ENCODE measurements at regions not wholly inside any gene's neighbourhood (a gene's known extent, or its start where the extent isn't known, plus 50 kb on each side); places are given as distances from the start of the nearest gene placed in this dataset.

- Mint-ChIP-seq H3K4me1 (no peaks in the 10 kb centered on the region), H3K9me3 (ENCODE audit: insufficient read depth) (no peaks in the 10 kb centered on the region), H3K27ac (no peak overlapping the region), H3K27me3 (no peaks in the 10 kb centered on the region), H3K4me3 (no peak overlapping the region)
- no peak overlapping the region for H3K4me2 ChIP-seq (replicated peaks; ENCODE audit: low read depth, low read length, poor library complexity, severe bottlenecking)
- no peak overlapping the region for H3K9ac ChIP-seq (ENCODE audit: low read length)
- H3K36me3 ChIP-seq (replicated peaks in 1 of 2; ENCODE audit: control extremely low read depth in 1 of 2, control insufficient read depth in 1 of 2, extremely low read depth in 1 of 2, insufficient read depth in 2 of 2, low read length in 1 of 2), result no peaks in the 10 kb centered on the region
- no peak for DNase-seq
- H3K27me3 ChIP-seq (replicated peaks in 1 of 4; ENCODE audit: control extremely low read depth in 1 of 4, control insufficient read depth in 3 of 4, insufficient read depth in 4 of 4, low read length in 3 of 4), result no peaks in the 10 kb centered on the region
- ChIA-PET CTCF (no interaction called here), POLR2A (no interaction called here)
- ATAC-seq (ENCODE audit: low read depth), result no peak
- TF ChIP-seq CTCF (IDR thresholded peaks at IDR 0.05) (no peak), EZH2 (IDR thresholded peaks at IDR 0.05; ENCODE audit: borderline replicate concordance, insufficient read depth, low read depth, low read length, poor library complexity, severe bottlenecking) (no peak)
- WGBS (ENCODE audit: insufficient coverage), result no CpG with 5 or more reads among the region's 2 CpGs
- H4K20me1 ChIP-seq (ENCODE audit: control insufficient read depth, insufficient read depth, low read length, poor library complexity, severe bottlenecking), result no peaks in the 10 kb centered on the region
- no peaks in the 10 kb centered on the region for H3K9me3 ChIP-seq (ENCODE audit: control extremely low read depth in 1 of 3, control insufficient read depth in 2 of 3, insufficient read depth in 1 of 3, low read length in 2 of 3)
- no peak overlapping the region for H2AFZ ChIP-seq (ENCODE audit: insufficient read depth, low read depth, low read length, poor library complexity, severe bottlenecking)
- intact Hi-C loops (cut with micrococcal nuclease), result no loop called here
- H3K27ac ChIP-seq (ENCODE audit: low read length in 2 of 2), result no peak overlapping the region
- no peak overlapping the region for H3K4me3 ChIP-seq (ENCODE audit: control extremely low read depth in 1 of 5, extremely low read depth in 1 of 5, insufficient read depth in 1 of 5, low read depth in 2 of 5, low read length in 4 of 5)
- no peaks in the 10 kb centered on the region for H3K79me2 ChIP-seq (ENCODE audit: control insufficient read depth, insufficient read depth, low read length)
- no peaks in the 10 kb centered on the region for H3K4me1 ChIP-seq (ENCODE audit: control insufficient read depth in 2 of 2, insufficient read depth in 2 of 2, low read length in 2 of 2)
These were observed 142.9 kb upstream of the NWD2 start for GRCh38 chr4:37101686-37102085.

GRCh38 chr4:37109756-37110155, 134.8 kb upstream of the NWD2 start:
- DNase-seq (no peak), ATAC-seq (ENCODE audit: low read depth) (no peak)
- Mint-ChIP-seq H3K27me3 (no peaks in the 10 kb centered on the region), H3K9me3 (ENCODE audit: insufficient read depth) (no peaks in the 10 kb centered on the region), H3K27ac (no peak overlapping the region), H3K4me1 (no peaks in the 10 kb centered on the region), H3K4me3 (no peak overlapping the region)
- POLR2A ChIA-PET, result no interaction called here
- no peaks in the 10 kb centered on the region for H3K36me3 ChIP-seq (replicated peaks in 1 of 2; ENCODE audit: control extremely low read depth in 1 of 2, control insufficient read depth in 1 of 2, extremely low read depth in 1 of 2, insufficient read depth in 2 of 2, low read length in 1 of 2)
- H3K79me2 ChIP-seq (ENCODE audit: control insufficient read depth, insufficient read depth, low read length), result no peaks in the 10 kb centered on the region
- intact Hi-C loops (cut with micrococcal nuclease), result no loop called here
- no peak overlapping the region for H3K9ac ChIP-seq (ENCODE audit: low read length)
- no peaks in the 10 kb centered on the region for H3K4me1 ChIP-seq (ENCODE audit: control insufficient read depth in 2 of 2, insufficient read depth in 2 of 2, low read length in 2 of 2)
- H3K27ac ChIP-seq (ENCODE audit: low read length in 2 of 2), result no peak overlapping the region
- TF ChIP-seq CTCF (IDR thresholded peaks at IDR 0.05) (no peak), EZH2 (IDR thresholded peaks at IDR 0.05; ENCODE audit: borderline replicate concordance, insufficient read depth, low read depth, low read length, poor library complexity, severe bottlenecking) (no peak)
- H4K20me1 ChIP-seq (ENCODE audit: control insufficient read depth, insufficient read depth, low read length, poor library complexity, severe bottlenecking), result no peaks in the 10 kb centered on the region
- CTCF ChIA-PET, result no interaction called here
- H2AFZ ChIP-seq (ENCODE audit: insufficient read depth, low read depth, low read length, poor library complexity, severe bottlenecking), result no peak overlapping the region
- WGBS (ENCODE audit: insufficient coverage), result no CpG with 5 or more reads among the region's 1 CpG
- no peak overlapping the region for H3K4me2 ChIP-seq (replicated peaks; ENCODE audit: low read depth, low read length, poor library complexity, severe bottlenecking)
- H3K27me3 ChIP-seq (replicated peaks in 1 of 4; ENCODE audit: control extremely low read depth in 1 of 4, control insufficient read depth in 3 of 4, insufficient read depth in 4 of 4, low read length in 3 of 4), result no peaks in the 10 kb centered on the region
- H3K4me3 ChIP-seq (ENCODE audit: control extremely low read depth in 1 of 5, extremely low read depth in 1 of 5, insufficient read depth in 1 of 5, low read depth in 2 of 5, low read length in 4 of 5), result no peak overlapping the region
- H3K9me3 ChIP-seq (ENCODE audit: control extremely low read depth in 1 of 3, control insufficient read depth in 2 of 3, insufficient read depth in 1 of 3, low read length in 2 of 3), result no peaks in the 10 kb centered on the region

Measured in B cell (primary cell).